Renal cortex interstitium (tissue), 11 donors: ENCODE measurements at regions not wholly inside any gene's neighbourhood (a gene's known extent, or its start where the extent isn't known, plus 50 kb on each side); places are given as distances from the start of the nearest gene placed in this dataset.
A peak's percentile ranks its signal among the peaks of the same experiment; 100 is the strongest.
"Not testable (repeated sequence)": the region's sequence is repeated elsewhere in the genome, so short reads cannot be mapped to it uniquely, and the experiment has no call there.

Experiments
- DNase-seq, 11 donors: peaks; one replicate each; pipeline ENCODE4 v3.0.0-alpha.2; 2013; ENCODE audit warnings: low read depth in 9 of 11, low spot score in 4 of 11; ENCODE audit errors: extremely low read depth in 1 of 11

DNA sequence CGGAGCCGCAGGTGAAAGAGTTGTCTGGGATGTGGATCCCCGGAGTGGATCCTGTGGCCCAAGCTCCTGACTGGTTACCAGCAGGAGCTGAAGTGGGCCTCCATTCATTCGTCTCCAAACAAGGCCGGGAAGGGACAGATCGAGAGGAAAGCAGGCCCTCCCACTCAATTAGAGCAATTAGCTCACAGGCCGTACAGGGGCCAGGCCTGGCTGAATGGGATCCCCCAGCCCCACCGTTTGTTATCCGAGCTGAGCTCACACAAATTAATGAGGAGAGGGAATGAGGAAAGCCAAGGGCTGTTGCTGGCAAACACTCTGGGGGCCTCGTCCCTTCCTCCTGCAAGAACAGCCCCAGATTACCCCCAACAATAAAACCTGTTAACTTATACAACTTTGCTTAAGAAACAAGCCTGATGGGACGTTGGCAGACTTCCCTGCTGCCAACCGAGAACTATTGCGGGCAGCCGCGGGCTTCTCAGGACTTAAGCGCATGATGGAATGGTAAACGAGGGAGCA is 338.0 kb downstream of the BCL11A start:
- peak in 3 of 11 donors; percentile 6 to 11 (median 8) for DNase-seq

DNA sequence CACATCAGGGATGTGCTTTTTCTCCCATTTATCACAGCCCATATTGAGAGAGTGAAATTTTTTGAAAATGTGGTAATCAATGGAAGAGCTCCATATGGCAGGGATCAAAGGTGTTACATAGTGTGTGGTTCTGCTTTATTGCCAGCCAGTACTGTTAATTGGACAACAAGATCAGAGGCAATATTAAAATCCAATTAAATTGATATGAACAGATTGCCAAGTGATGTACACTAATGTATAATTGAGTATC is 338.9 kb downstream of the BCL11A start:
- DNase-seq, result no peak

DNA sequence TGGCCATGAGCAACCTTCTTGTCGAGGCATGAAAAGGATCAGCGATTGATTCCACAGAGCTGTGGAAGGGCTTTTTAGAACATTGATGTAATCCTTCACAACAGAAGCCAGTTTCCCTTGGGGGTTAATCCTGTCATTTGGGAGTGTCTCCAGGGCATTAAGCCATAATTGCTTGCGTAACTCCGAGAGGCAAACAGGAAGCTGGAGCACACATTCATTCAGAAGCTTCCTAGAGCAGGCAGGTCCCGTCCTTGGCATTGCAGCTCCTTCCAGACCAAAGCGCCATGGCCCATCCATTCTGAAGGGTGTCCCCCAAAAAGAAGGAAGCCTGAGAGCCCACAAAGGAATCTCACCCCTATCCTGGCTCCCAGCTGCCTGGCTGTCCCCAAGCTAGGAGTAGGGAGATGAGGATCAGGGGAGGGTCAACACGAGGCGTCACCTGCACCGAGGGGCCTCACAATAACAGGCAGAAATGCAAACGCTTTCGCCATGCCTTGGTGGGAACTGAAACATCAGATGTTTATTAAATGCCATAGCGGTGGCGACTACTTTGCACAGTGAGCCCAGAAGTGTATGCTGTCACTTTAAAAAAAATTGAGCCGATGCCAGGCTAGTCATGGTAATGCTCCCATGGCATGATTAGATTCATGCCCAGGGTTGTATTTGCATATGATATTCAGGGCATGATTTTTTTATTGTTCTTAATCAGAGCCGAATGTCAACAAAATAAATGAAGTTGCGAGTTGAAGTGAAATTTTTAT is 339.4 kb downstream of the BCL11A start:
- no peak for DNase-seq

DNA sequence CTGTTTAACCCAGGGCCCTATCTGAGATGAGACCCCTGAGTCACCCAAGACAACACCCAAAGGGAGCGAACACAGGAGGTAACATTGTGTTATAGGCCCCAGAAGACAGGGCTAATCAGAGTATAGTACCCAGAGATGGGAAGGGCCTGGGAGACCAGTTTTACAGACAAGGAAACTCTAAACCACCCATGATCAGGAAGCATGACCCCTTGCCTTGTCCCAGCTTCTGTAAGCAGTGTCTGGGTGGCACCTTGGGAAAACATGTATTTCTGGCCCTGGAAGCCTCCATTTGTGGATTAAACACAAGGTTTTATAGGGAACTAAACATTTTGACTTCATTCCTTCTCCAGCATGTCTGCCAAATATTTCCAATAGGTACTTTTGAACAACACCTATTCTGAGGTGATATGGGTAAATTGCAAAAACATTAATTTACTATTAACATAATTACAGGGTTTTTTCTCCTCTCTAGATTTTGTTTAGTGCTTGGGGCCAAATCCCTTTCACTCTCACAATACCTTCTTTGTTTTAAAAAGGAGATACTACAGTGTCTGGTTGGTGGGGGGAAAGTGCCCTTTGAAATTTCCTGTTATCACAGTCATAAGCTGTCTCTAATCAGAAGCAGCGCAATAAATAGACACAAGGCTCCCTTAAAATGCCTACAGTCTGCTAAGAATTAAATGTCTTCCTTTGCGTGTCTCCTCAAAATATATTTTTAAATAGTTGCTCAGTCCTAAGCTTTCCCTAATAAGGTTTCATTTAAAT is 341.1 kb downstream of the BCL11A start:
- DNase-seq, result no peak

DNA sequence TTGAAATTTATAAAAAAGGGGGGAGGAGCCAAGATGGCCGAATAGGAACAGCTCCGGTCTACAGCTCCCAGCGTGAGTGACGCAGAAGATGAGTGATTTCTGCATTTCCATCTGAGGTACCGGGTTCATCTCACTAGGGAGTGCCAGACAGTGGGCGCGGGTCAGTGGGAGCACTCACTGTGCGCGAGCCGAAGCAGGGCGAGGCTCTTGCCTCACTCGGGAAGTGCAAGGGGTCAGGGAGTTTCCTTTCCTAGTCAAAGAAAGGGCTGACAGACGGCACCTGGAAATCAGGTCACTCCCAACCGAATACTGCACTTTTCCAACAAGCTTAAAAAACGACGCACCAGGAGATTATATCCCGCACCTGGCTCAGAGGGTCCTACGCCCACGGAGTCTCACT is 364.4 kb downstream of the BCL11A start:
- DNase-seq, result not testable (repeated sequence)

DNA sequence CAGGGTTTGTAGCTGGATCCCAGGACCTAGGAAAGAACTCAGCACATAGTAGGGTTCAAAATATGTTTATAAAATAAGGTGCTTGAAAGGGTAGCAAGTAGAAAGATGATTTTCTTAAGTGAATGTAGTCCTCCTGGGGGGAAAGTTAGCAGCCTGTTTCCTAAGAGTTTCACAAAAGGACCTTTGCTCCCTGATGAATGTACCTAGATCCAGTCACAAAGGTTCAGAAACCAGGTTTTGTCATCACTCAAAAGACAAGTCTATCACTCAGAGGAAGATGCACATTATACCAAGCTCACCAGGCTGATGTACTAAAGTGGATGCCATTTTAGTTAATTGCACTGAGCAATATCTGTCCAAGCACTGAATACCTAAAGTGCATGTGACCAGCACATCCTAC is 378.2 kb downstream of the BCL11A start:
- DNase-seq, result no peak

DNA sequence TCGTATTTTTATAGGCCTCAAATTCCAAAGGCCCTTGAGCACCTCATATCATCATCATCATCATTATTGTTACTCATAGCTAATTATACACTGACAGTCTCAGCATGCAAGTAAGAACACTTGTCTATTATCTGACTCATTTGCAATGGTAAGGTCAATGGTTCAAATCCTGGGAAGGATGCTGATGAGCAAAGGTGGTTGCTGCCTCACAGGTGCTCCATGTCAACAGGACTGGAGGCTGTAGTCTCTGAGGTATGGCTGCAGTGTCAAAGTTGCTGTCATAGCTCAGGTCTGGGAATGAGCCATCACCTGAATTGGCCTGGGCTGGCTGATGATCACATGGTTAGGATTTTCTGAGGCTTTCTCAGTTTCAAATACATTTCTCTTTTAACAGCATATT is 379.3 kb downstream of the BCL11A start:
- DNase-seq, result no peak

DNA sequence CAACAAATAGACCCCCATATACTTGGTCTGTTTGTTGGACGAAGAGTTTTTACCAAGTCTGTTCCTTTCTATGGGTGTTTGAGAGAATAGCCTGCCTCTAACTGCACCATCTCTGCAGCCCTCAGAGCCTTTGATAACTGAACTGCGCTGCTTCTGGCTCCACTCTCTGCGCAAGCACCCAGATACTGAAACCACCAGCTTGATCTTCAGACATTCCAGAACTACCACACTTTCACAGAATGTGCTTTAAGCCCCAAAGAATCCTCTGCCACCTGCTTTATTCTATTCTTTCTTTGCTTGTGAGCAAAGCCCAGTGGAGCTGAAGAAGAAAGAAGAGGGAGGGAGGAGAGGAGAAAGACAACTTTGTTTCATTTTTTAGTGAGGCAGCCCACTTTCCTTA is 380.7 kb downstream of the BCL11A start:
- no peak for DNase-seq

DNA sequence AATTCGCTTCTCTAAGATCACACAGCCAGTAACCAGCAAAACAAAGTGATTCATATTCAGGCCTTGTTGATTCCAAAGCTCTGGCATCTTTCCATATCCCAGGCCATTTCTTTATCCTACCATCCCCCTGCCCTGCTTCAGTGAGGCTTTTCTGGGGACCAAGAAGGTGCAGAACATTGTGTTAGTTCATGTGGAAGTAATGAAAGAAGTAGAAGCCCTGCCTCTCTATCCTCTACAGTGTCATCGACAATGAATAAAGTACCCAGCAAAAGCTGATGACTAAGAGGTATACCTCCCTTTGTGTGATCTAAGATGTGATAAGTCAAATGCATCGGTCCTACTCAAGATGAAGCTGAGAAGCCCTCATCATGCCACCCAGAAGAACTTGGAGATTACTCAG is 383.2 kb downstream of the BCL11A start:
- no peak for DNase-seq

DNA sequence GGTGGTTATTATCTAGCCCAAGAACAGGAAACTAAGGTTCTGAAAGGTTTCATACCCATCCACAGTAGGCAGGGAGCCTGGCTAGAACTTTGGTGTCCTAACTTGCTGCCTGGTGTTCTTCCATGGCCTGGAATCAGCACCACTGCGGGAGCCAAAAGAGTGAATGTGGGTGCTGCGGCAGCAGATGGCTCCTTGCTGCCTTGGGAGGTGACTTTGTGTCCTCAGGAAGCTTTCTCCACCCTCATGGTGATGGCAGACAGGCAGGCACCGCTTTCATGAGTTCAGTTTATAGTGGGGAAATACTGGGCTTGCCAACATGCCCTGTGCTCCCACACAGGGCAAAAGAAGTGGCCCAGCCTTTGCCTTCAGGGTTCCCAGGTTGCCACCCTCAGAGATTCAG is 385.2 kb downstream of the BCL11A start:
- DNase-seq, result no peak

DNA sequence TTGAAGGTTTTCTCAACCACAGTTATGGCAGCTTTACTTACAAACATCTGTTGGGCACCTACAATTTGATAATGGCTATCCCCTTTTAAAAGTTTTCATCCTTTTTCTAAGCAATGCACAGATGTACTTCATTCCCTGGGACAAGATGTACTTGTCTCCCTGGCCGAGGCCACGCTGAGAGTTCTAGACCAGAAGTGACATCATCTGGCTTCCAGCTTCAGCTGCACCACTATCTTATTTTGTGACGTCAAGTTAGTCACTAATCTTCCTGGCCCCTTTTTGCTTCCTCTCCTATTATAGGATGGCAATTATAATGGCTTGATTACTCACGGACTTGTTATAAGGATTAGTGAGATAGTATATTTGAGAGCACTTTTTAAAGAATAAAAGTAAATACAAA is 386.4 kb downstream of the BCL11A start:
- no peak for DNase-seq

DNA sequence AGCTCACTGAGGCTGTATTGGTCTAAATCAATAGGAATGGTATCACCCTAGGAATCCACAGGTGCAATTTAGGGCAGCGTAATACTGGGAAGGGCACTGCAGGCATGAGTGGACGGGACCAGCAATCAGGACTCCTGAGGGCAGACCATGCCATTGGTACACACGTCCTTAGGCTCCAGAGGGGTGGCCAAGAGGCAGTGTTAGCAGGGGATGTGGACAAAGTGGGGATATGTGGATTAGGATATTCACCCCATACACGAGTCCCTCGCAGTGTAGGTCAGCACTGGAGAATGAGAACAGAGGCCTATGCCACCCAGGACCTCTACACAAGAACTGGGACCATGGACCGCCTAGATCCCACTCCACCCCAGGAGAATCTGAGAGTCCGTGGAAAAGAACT is 389.8 kb downstream of the BCL11A start:
- DNase-seq, result no peak

DNA sequence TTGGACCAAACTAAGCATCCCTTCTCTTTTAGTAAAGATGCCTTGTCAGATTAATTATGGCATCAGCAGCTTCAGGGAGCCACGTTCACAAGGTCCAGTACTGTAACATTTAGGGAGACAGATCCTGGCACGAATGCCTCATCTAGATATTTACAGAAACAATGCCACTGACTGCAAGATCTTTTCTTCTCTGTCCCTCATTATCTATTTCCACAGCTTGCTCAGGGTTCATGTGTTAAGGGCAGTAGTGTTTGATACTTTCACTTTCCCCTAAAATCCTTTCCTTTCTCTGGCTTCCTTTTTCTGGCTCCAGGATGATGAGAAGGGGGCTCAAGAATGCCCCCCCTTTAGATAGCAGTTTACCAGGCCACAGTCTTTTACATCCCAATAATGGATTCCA is 393.9 kb downstream of the BCL11A start:
- DNase-seq, result no peak

DNA sequence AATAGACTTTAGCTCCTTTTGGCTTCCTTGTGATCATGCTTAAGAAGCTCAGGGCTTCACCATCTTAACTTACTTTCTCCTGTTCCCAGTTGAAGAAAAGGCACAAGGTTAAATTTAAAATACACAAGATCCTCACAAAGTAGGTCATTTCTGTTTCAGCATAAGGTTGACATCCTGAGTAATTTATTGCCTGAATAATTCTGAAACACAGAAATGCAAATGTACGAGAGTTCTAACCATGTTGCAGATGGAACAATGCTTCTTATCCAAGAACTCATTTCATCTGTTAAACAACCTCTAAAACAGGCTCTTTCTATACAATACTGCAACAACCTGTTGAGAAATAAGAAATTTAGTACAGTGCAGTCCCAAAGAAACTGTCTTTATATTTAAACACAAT is 395.2 kb downstream of the BCL11A start:
- no peak for DNase-seq

DNA sequence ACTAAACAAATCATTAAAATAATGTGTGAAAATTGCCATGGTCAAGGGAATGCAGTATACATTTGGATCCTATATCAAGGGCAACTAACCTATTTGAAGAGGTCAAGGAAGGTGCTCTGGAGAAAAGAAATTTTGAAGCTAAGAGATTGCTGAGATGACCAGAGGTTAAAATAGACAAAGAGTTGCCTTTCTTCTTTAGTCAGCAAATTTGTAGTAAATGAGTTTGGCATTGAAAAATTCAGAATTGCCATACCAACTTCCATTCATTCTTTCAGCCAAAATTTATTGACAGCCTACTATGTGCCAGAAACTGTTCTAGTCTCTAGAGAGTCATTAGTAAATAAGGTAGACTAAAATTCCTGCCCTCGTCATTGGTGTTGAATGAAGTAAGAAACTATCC is 396.2 kb downstream of the BCL11A start:
- DNase-seq, result no peak

DNA sequence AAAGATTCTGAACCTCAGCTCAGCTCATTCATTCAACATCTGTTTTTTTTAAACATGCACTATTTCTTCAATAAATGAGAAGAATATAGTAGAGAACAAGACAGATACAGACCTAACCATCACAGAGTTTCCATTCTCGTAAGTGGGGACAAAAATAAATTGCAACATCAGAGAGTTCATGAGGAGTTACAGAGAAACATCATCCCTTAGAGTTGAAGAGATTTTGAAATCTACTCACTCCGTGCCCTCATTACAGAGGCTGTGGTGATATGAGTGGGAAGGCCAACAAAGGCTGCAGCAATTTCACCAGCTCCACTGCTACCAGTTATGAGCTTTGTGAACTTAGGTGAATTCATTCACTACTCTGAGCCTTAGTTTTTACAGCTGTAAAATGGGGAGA is 399.3 kb downstream of the BCL11A start:
- DNase-seq, result no peak

DNA sequence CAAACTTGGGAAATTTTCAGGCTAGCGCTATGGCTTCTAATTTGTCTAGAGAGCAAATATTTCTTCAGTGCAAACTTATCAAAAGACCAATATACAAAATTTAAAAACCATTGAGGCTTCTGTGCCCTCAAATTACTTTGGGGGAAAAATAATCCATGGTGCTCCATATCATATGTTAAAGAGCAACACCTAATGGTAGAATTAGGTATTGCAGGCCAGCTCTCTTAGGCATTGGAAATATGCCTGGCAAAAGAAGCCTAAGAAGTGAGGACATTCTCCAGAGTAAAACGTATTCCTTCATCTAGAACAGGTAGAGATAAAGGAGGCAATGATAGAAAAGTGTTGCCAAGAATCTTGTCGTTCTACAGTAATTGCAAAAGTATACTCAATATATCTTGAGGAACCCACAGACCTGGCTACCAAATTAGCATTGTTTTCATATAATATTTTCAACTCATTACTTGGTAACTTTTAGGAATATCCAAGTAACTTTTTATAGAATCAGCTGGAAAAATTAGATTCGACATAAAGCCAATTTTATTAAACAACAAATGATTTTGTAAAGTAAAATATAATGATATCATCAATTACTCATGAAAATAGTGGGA is 401.1 kb downstream of the BCL11A start:
- DNase-seq, result no peak

DNA sequence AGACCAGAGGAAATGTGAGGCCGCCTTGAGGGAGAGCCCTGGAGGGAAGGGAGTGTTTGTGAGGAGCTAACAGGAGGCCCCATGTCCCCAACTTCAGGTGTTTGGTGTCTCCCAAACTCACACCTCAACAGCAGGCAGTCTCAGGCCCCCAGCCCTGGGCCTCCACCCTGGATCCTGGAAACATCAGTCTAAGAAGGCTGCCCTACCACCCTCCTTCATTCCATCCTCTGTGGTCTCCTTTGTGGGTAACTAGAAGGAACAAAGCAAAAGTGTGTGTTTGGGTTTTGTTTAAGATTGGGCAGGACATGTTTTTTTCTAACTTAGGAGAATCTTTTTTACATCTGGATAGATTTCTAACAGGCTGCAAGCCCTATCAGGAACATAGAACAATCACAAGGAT is 404.3 kb downstream of the BCL11A start:
- no peak for DNase-seq

DNA sequence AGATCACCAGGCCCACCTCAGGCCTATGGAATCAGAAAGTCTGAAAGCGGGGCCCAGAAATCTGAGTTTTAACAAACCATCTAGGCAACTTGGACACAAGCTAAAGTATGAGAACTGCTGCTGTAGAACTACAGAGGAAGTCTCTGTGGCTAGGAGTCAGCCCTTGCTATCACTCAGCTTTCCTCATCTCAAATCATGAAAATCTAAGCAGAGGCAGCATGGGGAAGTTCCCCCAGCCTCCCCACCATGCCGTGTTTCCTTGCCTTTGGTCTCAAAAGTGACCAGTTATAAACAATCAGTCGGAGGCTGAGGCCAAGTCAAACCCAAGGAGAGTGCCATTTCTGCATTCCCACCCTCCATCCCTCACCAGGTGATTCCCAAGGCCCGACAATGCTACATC is 404.7 kb downstream of the BCL11A start:
- DNase-seq, result no peak

DNA sequence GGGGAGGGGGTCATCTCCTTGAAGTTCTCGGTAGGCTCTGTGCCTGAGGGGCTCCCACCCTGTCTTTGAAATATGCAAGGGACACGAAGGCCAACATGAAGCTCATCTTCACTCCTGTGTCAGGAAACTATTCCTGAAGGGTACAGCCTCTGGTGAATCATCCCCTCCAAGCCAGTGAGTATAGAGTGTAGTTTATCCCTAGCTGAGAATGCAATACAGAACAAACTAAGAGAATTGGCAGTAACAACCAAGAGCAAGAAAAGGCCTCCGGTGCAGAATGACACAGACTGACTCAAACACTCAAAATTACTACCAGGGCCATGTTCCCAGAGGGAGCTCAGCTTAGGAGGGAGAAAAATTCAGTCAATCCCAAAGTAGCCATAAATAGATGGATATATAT is 413.3 kb downstream of the BCL11A start:
- DNase-seq, result no peak

DNA sequence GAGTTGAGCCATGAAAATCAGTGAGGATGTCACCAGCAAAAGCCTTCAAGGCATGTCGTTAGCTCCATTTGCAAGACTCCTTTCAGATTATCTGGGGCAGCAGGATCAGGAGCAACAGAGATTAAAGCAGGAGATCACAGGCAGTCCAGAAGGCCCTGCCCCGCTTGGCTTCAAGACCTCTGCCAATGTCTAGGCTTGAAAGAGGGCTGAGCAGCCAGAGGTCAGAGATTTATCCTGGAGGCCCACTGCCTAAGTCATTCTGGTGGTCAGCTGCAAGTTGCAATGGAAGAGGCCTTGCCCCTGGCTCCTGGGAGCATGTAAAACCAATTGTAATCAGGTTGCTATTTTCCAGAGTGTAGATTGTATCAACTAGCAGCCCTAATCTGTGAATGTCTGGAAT is 416.5 kb downstream of the BCL11A start:
- DNase-seq, result no peak
